Natural killer cell (primary cell): ENCODE measurements at regions not wholly inside any gene's neighbourhood (a gene's known extent, or its start where the extent isn't known, plus 50 kb on each side); places are given as distances from the start of the nearest gene placed in this dataset.

Source experiments
- ATAC-seq, 3 donors: fragments of 150-1000 bp in 2 of 3; fragments of 200-7000 bp in 1 of 3; cut with Tn5 transposase; 1 replicate in 1 of 3; 2 replicates in 2 of 3; pipeline ENCODE4 v1.10.0; 2021; ENCODE audit warnings: mild to moderate bottlenecking in 2 of 3, moderate library complexity in 2 of 3
- DNase-seq, 2 donors: peaks; one replicate each; pipeline versions ENCODE4 v3.0.0 to v3.0.0-alpha.2; 2013 to 2021; ENCODE audit warnings: mixed read lengths in 1 of 2
- H3K27ac ChIP-seq: one replicate; pipeline ENCODE4 v1.5.1; 2013; ENCODE audit warnings: mild to moderate bottlenecking, low read length
- H3K27me3 ChIP-seq: one replicate; pipeline ENCODE4 v1.6.1; 2013; ENCODE audit warnings: low read length; ENCODE audit not compliant: control insufficient read depth, insufficient read depth
- H3K36me3 ChIP-seq: one replicate; pipeline ENCODE4 v1.6.1; 2013; ENCODE audit warnings: low read length; ENCODE audit not compliant: control insufficient read depth, insufficient read depth
- H3K4me1 ChIP-seq: one replicate; pipeline ENCODE4 v1.6.1; 2013; ENCODE audit warnings: low read length; ENCODE audit not compliant: control insufficient read depth, insufficient read depth
- H3K4me3 ChIP-seq: one replicate; pipeline ENCODE4 v1.5.1; 2013; ENCODE audit warnings: low read length
- H3K9me3 ChIP-seq: one replicate; pipeline ENCODE4 v1.6.1; 2013; ENCODE audit warnings: low read length; ENCODE audit not compliant: control insufficient read depth, insufficient read depth
- H3K27ac Mint-ChIP-seq, 2 donors: one replicate each; pipeline ENCODE4 v1.8.0; 2022; ENCODE audit warnings: mild to moderate bottlenecking in 2 of 2, mixed read lengths in 2 of 2, moderate library complexity in 1 of 2
- H3K27me3 Mint-ChIP-seq, 2 donors: one replicate each; pipeline ENCODE4 v1.8.0; 2022; ENCODE audit warnings: low read depth in 2 of 2, mixed read lengths in 2 of 2
- H3K36me3 Mint-ChIP-seq: one replicate; pipeline ENCODE4 v1.8.0; 2022; ENCODE audit warnings: mixed read lengths
- H3K4me1 Mint-ChIP-seq, 2 donors: one replicate each; pipeline ENCODE4 v1.8.0; 2022; ENCODE audit warnings: mixed read lengths in 2 of 2
- H3K4me3 Mint-ChIP-seq: one replicate; pipeline ENCODE4 v1.8.0; 2022; ENCODE audit warnings: mild to moderate bottlenecking, moderate library complexity, mixed read lengths
- H3K9me3 Mint-ChIP-seq, 2 donors: one replicate each; pipeline ENCODE4 v1.8.0; 2022; ENCODE audit warnings: mixed read lengths in 2 of 2
- CTCF ChIP-seq: fragments of 200-600 bp; IDR thresholded peaks from one replicate; pipeline ENCODE4 v1.8.0; 2022; ENCODE audit warnings: antibody characterized with exemption
- WGBS: methylation state at CpG from one replicate; pipeline ENCODE4 v1.1.7; 2013; ENCODE audit warnings: missing lambda C conversion rate; ENCODE audit not compliant: insufficient coverage; 5-methylcytosine and 5-hydroxymethylcytosine counted together
- intact Hi-C: fragments of 100-400 bp; cut with micrococcal nuclease; formaldehyde crosslinking; loops from one replicate; pipeline ENCODE4 v1.14.2; 2022

GRCh38 chr20:39808613-39809012, 846.5 kb downstream of the DHX35 start:
- Histone ChIP-seq H3K4me3 (no peak overlapping the region), H3K27ac (no peak overlapping the region), H3K36me3 (no peaks in the 10 kb centered on the region), H3K4me1 (no peaks in the 10 kb centered on the region), H3K9me3 (no peaks in the 10 kb centered on the region), H3K27me3 (no peaks in the 10 kb centered on the region)
- intact Hi-C loops, result no loop called here
- H3K9me3 Mint-ChIP-seq, result peaks cover 0 to 5% of the 10 kb centered on the region in 2 donors
- H3K27me3 Mint-ChIP-seq, result peaks cover 0 to 3% of the 10 kb centered on the region in 2 donors
- WGBS, result 100% methylated on average over 1 of the region's 1 CpG
- TF ChIP-seq CTCF, result no peak
- no peak for ATAC-seq
- H3K27ac Mint-ChIP-seq, result no peak overlapping the region
- no peak overlapping the region for H3K4me3 Mint-ChIP-seq
- H3K4me1 Mint-ChIP-seq, result no peaks in the 10 kb centered on the region
- no peaks in the 10 kb centered on the region for H3K36me3 Mint-ChIP-seq
- no peak for DNase-seq

- no peak overlapping the region for H3K27ac ChIP-seq
- no peak for TF ChIP-seq CTCF
- ATAC-seq, result no peak
These were observed 838.4 kb downstream of the DHX35 start for GRCh38 chr20:39800548-39800947.

GRCh38 chr20:39800111-39800510, 838.0 kb downstream of the DHX35 start:
- Mint-ChIP-seq H3K9me3 (peaks cover 2 to 5% of the 10 kb centered on the region in 2 donors), H3K27ac (no peak overlapping the region), H3K27me3 (no peaks in the 10 kb centered on the region), H3K36me3 (no peaks in the 10 kb centered on the region), H3K4me1 (no peaks in the 10 kb centered on the region), H3K4me3 (no peak overlapping the region)
- TF ChIP-seq CTCF, result no peak
- Histone ChIP-seq H3K36me3 (no peaks in the 10 kb centered on the region), H3K27ac (no peak overlapping the region), H3K4me1 (no peaks in the 10 kb centered on the region), H3K4me3 (no peak overlapping the region), H3K9me3 (no peaks in the 10 kb centered on the region), H3K27me3 (no peaks in the 10 kb centered on the region)
- intact Hi-C loops, result no loop called here
- ATAC-seq (no peak), DNase-seq (no peak)
- WGBS, result 71% methylated on average over 1 of the region's 2 CpGs

More at GRCh38 chr20:39800548-39800947, 838.4 kb downstream of the DHX35 start:
- Mint-ChIP-seq H3K27ac (no peak overlapping the region), H3K27me3 (no peaks in the 10 kb centered on the region), H3K36me3 (no peaks in the 10 kb centered on the region), H3K4me3 (no peak overlapping the region), H3K9me3 (peaks cover 2 to 5% of the 10 kb centered on the region in 2 donors), H3K4me1 (no peaks in the 10 kb centered on the region)
- Histone ChIP-seq H3K9me3 (no peaks in the 10 kb centered on the region), H3K4me1 (no peaks in the 10 kb centered on the region), H3K4me3 (no peak overlapping the region), H3K27me3 (no peaks in the 10 kb centered on the region), H3K36me3 (no peaks in the 10 kb centered on the region)
- WGBS, result 55% methylated on average over 1 of the region's 1 CpG
- intact Hi-C loops, result no loop called here
- no peak for DNase-seq

- no peaks in the 10 kb centered on the region for H3K27me3 Mint-ChIP-seq
- intact Hi-C loops, result no loop called here
These were observed 837.3 kb downstream of the DHX35 start for GRCh38 chr20:39799366-39799965.

More at GRCh38 chr20:39799366-39799965, 837.3 kb downstream of the DHX35 start:
- Mint-ChIP-seq H3K4me1 (no peaks in the 10 kb centered on the region), H3K4me3 (no peak overlapping the region), H3K27ac (no peak overlapping the region), H3K9me3 (peaks cover 2 to 6% of the 10 kb centered on the region in 2 donors), H3K36me3 (no peaks in the 10 kb centered on the region)
- H3K9me3 ChIP-seq, result no peaks in the 10 kb centered on the region
- no peaks in the 10 kb centered on the region for H3K27me3 ChIP-seq
- H3K4me3 ChIP-seq, result no peak overlapping the region
- H3K27ac ChIP-seq, result no peak overlapping the region
- no peaks in the 10 kb centered on the region for H3K4me1 ChIP-seq
- no peak for DNase-seq
- no peak for ATAC-seq
- 64% methylated on average over 1 of the region's 2 CpGs for WGBS
- TF ChIP-seq CTCF, result no peak
- no peaks in the 10 kb centered on the region for H3K36me3 ChIP-seq
